H9 (cell line): ENCODE measurements at regions not wholly inside any gene's neighbourhood (a gene's known extent, or its start where the extent isn't known, plus 50 kb on each side); places are given as distances from the start of the nearest gene placed in this dataset.

ENCODE experiments used
- DNase-seq: peaks from one replicate; pipeline ENCODE4 v3.0.0-alpha.2; 2017
- H2AFZ ChIP-seq: one replicate; pipeline ENCODE4 v1.6.1; 2013; ENCODE audit warnings: mild to moderate bottlenecking, low read length, control low read depth, moderate library complexity
- H2AK5ac ChIP-seq: 2 replicates; pipeline ENCODE4 v1.6.1; 2013; ENCODE audit warnings: low read length, control low read depth, mixed read lengths; ENCODE audit not compliant: insufficient read length
- H2BK120ac ChIP-seq: one replicate; pipeline ENCODE4 v1.6.1; 2013; ENCODE audit warnings: low read depth, mild to moderate bottlenecking, low read length, control low read depth, inconsistent platforms; ENCODE audit not compliant: poor library complexity, severe bottlenecking
- H2BK12ac ChIP-seq: 2 replicates; pipeline ENCODE4 v1.6.1; 2013; ENCODE audit warnings: low read length, control low read depth, mixed read lengths, low read depth; ENCODE audit not compliant: insufficient read length
- H2BK15ac ChIP-seq: 2 replicates; pipeline ENCODE4 v1.6.1; 2013; ENCODE audit warnings: low read depth, low read length, control low read depth
- H2BK20ac ChIP-seq: one replicate; pipeline ENCODE4 v1.6.1; 2013; ENCODE audit warnings: low read depth, mild to moderate bottlenecking, low read length, control low read depth, inconsistent platforms; ENCODE audit not compliant: poor library complexity, severe bottlenecking
- H2BK5ac ChIP-seq: 2 replicates; pipeline ENCODE4 v1.6.1; 2013; ENCODE audit warnings: low read length, control low read depth, mixed read lengths; ENCODE audit not compliant: insufficient read length
- H3K14ac ChIP-seq: 2 replicates; pipeline ENCODE4 v1.6.1; 2013; ENCODE audit warnings: low read length, control low read depth; ENCODE audit not compliant: insufficient read depth
- H3K18ac ChIP-seq: 2 replicates; pipeline ENCODE4 v1.6.1; 2013; ENCODE audit warnings: low read depth, mild to moderate bottlenecking, mixed read lengths, low read length, control low read depth; ENCODE audit not compliant: insufficient read length
- H3K23ac ChIP-seq: 2 replicates; pipeline ENCODE4 v1.6.1; 2013; ENCODE audit warnings: low read length, control low read depth, mixed read lengths, low read depth; ENCODE audit not compliant: insufficient read length
- H3K23me2 ChIP-seq: 2 replicates; pipeline ENCODE4 v1.6.1; 2013; ENCODE audit warnings: low read depth, mild to moderate bottlenecking, mixed read lengths, low read length, control low read depth; ENCODE audit not compliant: insufficient read length, poor library complexity, severe bottlenecking
- H3K27ac ChIP-seq: 2 replicates; pipeline ENCODE4 v1.5.1; 2013; ENCODE audit warnings: low read length, control low read depth, mixed read lengths, low read depth; ENCODE audit not compliant: insufficient read length
- H3K27me3 ChIP-seq: 2 replicates; pipeline ENCODE4 v1.6.1; 2013; ENCODE audit warnings: low read length, control low read depth, inconsistent platforms; ENCODE audit not compliant: insufficient read depth
- H3K4ac ChIP-seq: 2 replicates; pipeline ENCODE4 v1.6.1; 2013; ENCODE audit warnings: low read depth, mild to moderate bottlenecking, control low read depth, inconsistent platforms, low read length, moderate library complexity
- H3K4me1 ChIP-seq: 2 replicates; pipeline ENCODE4 v1.6.1; 2013; ENCODE audit warnings: low read length, control low read depth, inconsistent platforms; ENCODE audit not compliant: insufficient read depth
- H3K4me2 ChIP-seq: 2 replicates; pipeline ENCODE4 v1.6.1; 2013; ENCODE audit warnings: low read length, control low read depth, mixed read lengths; ENCODE audit not compliant: insufficient read length, insufficient read depth
- H3K56ac ChIP-seq: 2 replicates; pipeline ENCODE4 v1.6.1; 2013; ENCODE audit warnings: low read depth, mild to moderate bottlenecking, mixed read lengths, low read length, control low read depth; ENCODE audit not compliant: insufficient read length
- H3K79me1 ChIP-seq: 2 replicates; pipeline ENCODE4 v1.6.1; 2013; ENCODE audit warnings: low read depth, mild to moderate bottlenecking, moderate library complexity, low read length, control low read depth, inconsistent platforms; ENCODE audit not compliant: insufficient read depth, poor library complexity, severe bottlenecking
- H3K79me2 ChIP-seq: 2 replicates; pipeline ENCODE4 v1.6.1; 2013; ENCODE audit warnings: low read length, control low read depth, inconsistent platforms; ENCODE audit not compliant: insufficient read depth
- H3K9ac ChIP-seq: 2 replicates; pipeline ENCODE4 v1.6.1; 2013; ENCODE audit warnings: low read length, control low read depth, mixed read lengths; ENCODE audit not compliant: insufficient read length; ENCODE audit errors: extremely low read depth
- H3K9me3 ChIP-seq: one replicate; pipeline ENCODE4 v1.6.1; 2013; ENCODE audit warnings: low read depth, low read length, inconsistent platforms; ENCODE audit not compliant: control insufficient read depth
- H3T11ph ChIP-seq: one replicate; pipeline ENCODE4 v1.6.1; 2013; ENCODE audit warnings: mild to moderate bottlenecking, low read length, control low read depth, inconsistent platforms
- H4K20me1 ChIP-seq: one replicate; pipeline ENCODE4 v1.6.1; 2013; ENCODE audit not compliant: control insufficient read depth, insufficient read length, insufficient read depth
- H4K5ac ChIP-seq: 2 replicates; pipeline ENCODE4 v1.6.1; 2013; ENCODE audit warnings: low read depth, mild to moderate bottlenecking, mixed read lengths, low read length, control low read depth; ENCODE audit not compliant: insufficient read length
- H4K8ac ChIP-seq: replicated peaks from 2 replicates; pipeline ENCODE4 v1.6.1; 2013; ENCODE audit warnings: low read length, control low read depth, mixed read lengths, low read depth; ENCODE audit not compliant: insufficient read length
- H4K91ac ChIP-seq: 2 replicates; pipeline ENCODE4 v1.6.1; 2013; ENCODE audit warnings: low read depth, mild to moderate bottlenecking, moderate library complexity, mixed read lengths, low read length, control low read depth; ENCODE audit not compliant: insufficient read length
- H3K27ac Mint-ChIP-seq, 3 experiments: 2 replicates in 2 of 3; 3 replicates in 1 of 3; pipeline ENCODE4 v1.8.0; 2020 to 2021; ENCODE audit warnings: mixed read lengths in 3 of 3, mild to moderate bottlenecking in 1 of 3, moderate library complexity in 1 of 3
- H3K27me3 Mint-ChIP-seq: 2 replicates; pipeline ENCODE4 v1.8.0; 2021; ENCODE audit warnings: low read depth, mild to moderate bottlenecking, moderate library complexity, mixed read lengths
- H3K36me3 Mint-ChIP-seq, 3 experiments: 2 replicates in 2 of 3; 3 replicates in 1 of 3; pipeline ENCODE4 v1.8.0; 2020 to 2021; ENCODE audit warnings: low read depth in 3 of 3, mixed read lengths in 3 of 3; ENCODE audit not compliant: insufficient read depth in 1 of 3
- H3K4me1 Mint-ChIP-seq, 2 experiments: 2 replicates each; pipeline ENCODE4 v1.8.0; 2020; ENCODE audit warnings: mixed read lengths in 2 of 2
- H3K4me3 Mint-ChIP-seq, 2 experiments: 2 replicates in 1 of 2; 3 replicates in 1 of 2; pipeline ENCODE4 v1.8.0; 2020 to 2021; ENCODE audit warnings: mild to moderate bottlenecking in 2 of 2, mixed read lengths in 2 of 2, moderate library complexity in 1 of 2
- H3K9me3 Mint-ChIP-seq, 2 experiments: 2 replicates in 1 of 2; 3 replicates in 1 of 2; pipeline ENCODE4 v1.8.0; 2020; ENCODE audit warnings: mild to moderate bottlenecking in 2 of 2, mixed read lengths in 2 of 2, moderate library complexity in 1 of 2
- CTCF ChIP-seq: fragments of 200-600 bp; sonication (generic); conservative IDR thresholded peaks from 3 replicates; pipeline ENCODE4 v1.8.0; 2021; ENCODE audit warnings: antibody characterized with exemption, mild to moderate bottlenecking
- WGBS: extraction: QIAGEN DNeasy Blood & Tissue Kit; methylation state at CpG from one replicate; pipeline ENCODE4 v1.1.7; 2013; ENCODE audit warnings: missing lambda C conversion rate, low lambda C conversion rate, mixed read lengths; ENCODE audit not compliant: insufficient read length; ENCODE audit errors: extremely low coverage; 5-methylcytosine and 5-hydroxymethylcytosine counted together

- Mint-ChIP-seq H3K4me1 (peaks cover 13 to 16% of the 10 kb centered on the region in 2 experiments; a peak in 3 of 4 replicates), H3K4me3 (no peak overlapping the region)
These were observed 879.7 kb downstream of the GALC start for GRCh38 chr14:87113286-87113685.

More at GRCh38 chr14:87113286-87113685, 879.7 kb downstream of the GALC start:
- no peak overlapping the region for H3T11ph ChIP-seq
- no peak overlapping the region for H2AFZ ChIP-seq
- H3K9me3 ChIP-seq: no peaks in the 10 kb centered on the region
- no peak overlapping the region for H4K91ac ChIP-seq
- H3K79me2 ChIP-seq: no peaks in the 10 kb centered on the region
- peak; percentile 46; the same call in 2 of the 3 replicates for TF ChIP-seq CTCF
- H3K18ac ChIP-seq: no peak overlapping the region
- H2AK5ac ChIP-seq: no peak overlapping the region
- no CpG with 5 or more reads among the region's 5 CpGs for WGBS
- H2BK12ac ChIP-seq: no peak overlapping the region
- Mint-ChIP-seq H3K9me3 (no peaks in the 10 kb centered on the region), H3K27ac (no peak overlapping the region), H3K36me3 (no peaks in the 10 kb centered on the region), H3K27me3 (peaks cover 14% of the 10 kb centered on the region)
- no peak overlapping the region for H2BK20ac ChIP-seq
- no peak for DNase-seq
- no peak overlapping the region for H2BK15ac ChIP-seq
- peaks cover 3% of the 10 kb centered on the region; the same call in 1 of the 2 replicates for H3K4me1 ChIP-seq
- H3K56ac ChIP-seq: no peak overlapping the region
- H2BK5ac ChIP-seq: no peak overlapping the region
- no peaks in the 10 kb centered on the region for H3K79me1 ChIP-seq
- H3K23ac ChIP-seq: no peak overlapping the region
- no peaks in the 10 kb centered on the region for H3K27me3 ChIP-seq
- no peak overlapping the region for H3K27ac ChIP-seq
- no peaks in the 10 kb centered on the region for H4K20me1 ChIP-seq
- no peak overlapping the region for H3K4me2 ChIP-seq
- no peak overlapping the region for H4K5ac ChIP-seq
- no peak overlapping the region for H2BK120ac ChIP-seq
- H3K4ac ChIP-seq: no peak overlapping the region
- H3K23me2 ChIP-seq: no peaks in the 10 kb centered on the region
- H4K8ac ChIP-seq: no peak overlapping the region
- no peak overlapping the region for H3K14ac ChIP-seq
- no peak overlapping the region for H3K9ac ChIP-seq
